ENCODE measurements at regions not wholly inside any gene's neighbourhood (a gene's known extent, or its start where the extent isn't known, plus 50 kb on each side); places are given as distances from the start of the nearest gene placed in this dataset.

DNA sequence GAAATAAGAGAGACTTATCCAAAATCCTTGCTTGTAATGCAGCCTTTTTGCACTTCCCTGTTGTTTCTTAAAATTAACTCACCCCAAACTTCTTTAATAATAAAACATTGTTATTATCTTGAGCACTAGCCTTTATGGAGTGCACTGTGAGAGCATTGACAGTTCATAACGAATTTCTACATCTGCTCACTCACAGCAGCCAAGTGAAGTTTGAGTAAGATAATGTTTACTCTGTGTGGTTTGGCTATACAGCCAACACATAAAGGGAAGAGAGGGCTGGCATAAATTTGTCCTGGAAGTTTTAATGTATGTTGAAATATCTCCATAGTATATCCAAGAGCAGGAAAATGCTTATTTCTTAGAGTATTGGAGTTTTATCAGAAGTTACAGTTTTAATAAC lies 227.9 kb downstream of the FRK start:
- H4K12ac ChIP-seq (ENCODE audit: low read depth, low read length): no peak overlapping the region
- no peaks in the 10 kb centered on the region for H3K36me3 ChIP-seq (ENCODE audit: control insufficient read depth in 1 of 2, insufficient read depth in 2 of 2, low read length in 2 of 2)
- H3K4me2 ChIP-seq (ENCODE audit: low read length): no peak overlapping the region
- no peak overlapping the region for H2BK5ac ChIP-seq (ENCODE audit: low read depth, low read length, poor library complexity)
- DNase-seq: no peak
- H3K79me1 ChIP-seq (ENCODE audit: low read length): no peaks in the 10 kb centered on the region
- H3K14ac ChIP-seq (ENCODE audit: low read length): no peak overlapping the region
- H2BK120ac ChIP-seq (ENCODE audit: insufficient read depth, low read length, poor library complexity): no peak overlapping the region
- no peak overlapping the region for H4K91ac ChIP-seq (ENCODE audit: low read depth, low read length)
- no peaks in the 10 kb centered on the region for H3K4me1 ChIP-seq (ENCODE audit: control insufficient read depth in 1 of 2, insufficient read depth in 2 of 2, low read length in 2 of 2)
- H4K8ac ChIP-seq (ENCODE audit: low read depth, low read length): no peak overlapping the region
- no peak overlapping the region for H3K9ac ChIP-seq (ENCODE audit: low read length)
- no peak overlapping the region for H3K4me3 ChIP-seq (ENCODE audit: low read depth, low read length)
- H2AFZ ChIP-seq (ENCODE audit: insufficient read depth, low read length, poor library complexity): no peak overlapping the region
- no peaks in the 10 kb centered on the region for H3K79me2 ChIP-seq (ENCODE audit: control insufficient read depth, insufficient read depth, low read length, poor library complexity)
- no peak overlapping the region for H3K27ac ChIP-seq (ENCODE audit: low read depth, low read length)
- no CpG with 5 or more reads among the region's 1 CpG for WGBS (ENCODE audit: extremely low coverage, insufficient coverage, insufficient read length)
- no peak overlapping the region for H3K18ac ChIP-seq (ENCODE audit: low read length)
- no peak overlapping the region for H2BK12ac ChIP-seq (ENCODE audit: low read length)
- no peak overlapping the region for H2AK5ac ChIP-seq (ENCODE audit: low read length)
- H3K23ac ChIP-seq (ENCODE audit: low read length): no peak overlapping the region
- no peaks in the 10 kb centered on the region for H3K27me3 ChIP-seq (ENCODE audit: insufficient read depth, low read length)
- no peaks in the 10 kb centered on the region for H3K9me3 ChIP-seq (ENCODE audit: insufficient read depth, low read depth, low read length)
- no peak overlapping the region for H3K4ac ChIP-seq (ENCODE audit: low read depth, low read length)

DNA sequence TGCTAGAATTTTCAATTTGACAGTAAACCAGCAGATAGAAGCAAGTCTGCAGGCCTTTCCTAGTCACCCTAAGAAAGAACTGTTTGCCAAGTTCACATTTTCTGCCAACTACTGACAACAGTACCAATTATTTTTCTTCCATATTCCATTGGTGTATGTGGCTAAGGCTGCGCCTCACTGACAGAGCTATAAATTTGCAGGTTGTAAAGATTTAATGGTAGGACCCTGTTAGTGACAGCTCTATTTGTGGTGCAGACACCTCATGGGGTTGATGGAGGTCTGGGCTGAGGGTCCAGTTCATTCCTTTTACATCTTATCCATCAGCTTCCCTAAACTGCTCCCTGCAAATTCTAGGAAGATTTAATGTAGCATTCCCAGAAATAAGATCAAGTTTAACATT lies 228.5 kb downstream of the FRK start:
- Histone ChIP-seq H3K27me3 (ENCODE audit: insufficient read depth, low read length) (no peaks in the 10 kb centered on the region), H2AK5ac (ENCODE audit: low read length) (no peak overlapping the region), H2AFZ (ENCODE audit: insufficient read depth, low read length, poor library complexity) (no peak overlapping the region), H3K18ac (ENCODE audit: low read length) (no peak overlapping the region), H4K12ac (ENCODE audit: low read depth, low read length) (no peak overlapping the region), H3K4me1 (ENCODE audit: control insufficient read depth in 1 of 2, insufficient read depth in 2 of 2, low read length in 2 of 2) (no peaks in the 10 kb centered on the region), H2BK12ac (ENCODE audit: low read length) (no peak overlapping the region), H3K79me1 (ENCODE audit: low read length) (no peaks in the 10 kb centered on the region), H3K27ac (ENCODE audit: low read depth, low read length) (no peak overlapping the region), H3K23ac (ENCODE audit: low read length) (no peak overlapping the region), H3K14ac (ENCODE audit: low read length) (no peak overlapping the region), H2BK120ac (ENCODE audit: insufficient read depth, low read length, poor library complexity) (no peak overlapping the region), H3K4me2 (ENCODE audit: low read length) (no peak overlapping the region), H3K36me3 (ENCODE audit: control insufficient read depth in 1 of 2, insufficient read depth in 2 of 2, low read length in 2 of 2) (no peaks in the 10 kb centered on the region), H2BK5ac (ENCODE audit: low read depth, low read length, poor library complexity) (no peak overlapping the region), H3K4me3 (ENCODE audit: low read depth, low read length) (no peak overlapping the region), H3K9ac (ENCODE audit: low read length) (no peak overlapping the region), H3K79me2 (ENCODE audit: control insufficient read depth, insufficient read depth, low read length, poor library complexity) (no peaks in the 10 kb centered on the region), H4K8ac (ENCODE audit: low read depth, low read length) (no peak overlapping the region), H3K9me3 (ENCODE audit: insufficient read depth, low read depth, low read length) (no peaks in the 10 kb centered on the region), H4K91ac (ENCODE audit: low read depth, low read length) (no peak overlapping the region), H3K4ac (ENCODE audit: low read depth, low read length) (no peak overlapping the region)
- no CpG with 5 or more reads among the region's 1 CpG for whole genome bisulfite sequencing (ENCODE audit: extremely low coverage, insufficient coverage, insufficient read length)
- DNase-seq: no peak

DNA sequence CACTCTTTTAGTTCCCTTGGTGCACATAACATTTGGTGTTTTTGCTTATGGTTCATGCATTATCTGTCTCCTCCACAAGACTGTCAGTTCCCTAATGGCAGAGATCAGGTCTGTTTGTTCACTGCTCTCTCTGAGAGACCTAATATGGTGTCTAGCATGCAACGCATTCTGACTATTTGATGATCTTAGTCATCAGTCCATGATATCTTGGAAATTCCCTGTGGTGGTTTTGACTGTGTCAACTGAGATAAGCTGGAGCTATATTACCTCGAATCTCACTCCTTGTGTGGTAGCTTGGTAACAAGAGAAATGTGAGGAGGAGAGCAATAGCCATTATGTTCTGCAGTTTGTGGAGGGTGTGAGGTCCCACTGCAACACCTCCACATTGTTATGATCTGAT lies 229.8 kb downstream of the FRK start:
- H4K12ac ChIP-seq (ENCODE audit: low read depth, low read length): no peak overlapping the region
- no peak for DNase-seq
- no peak overlapping the region for H3K9ac ChIP-seq (ENCODE audit: low read length)
- H3K14ac ChIP-seq (ENCODE audit: low read length): no peak overlapping the region
- H4K8ac ChIP-seq (ENCODE audit: low read depth, low read length): no peak overlapping the region
- no CpG with 5 or more reads among the region's 2 CpGs for WGBS (ENCODE audit: extremely low coverage, insufficient coverage, insufficient read length)
- no peak overlapping the region for H2BK12ac ChIP-seq (ENCODE audit: low read length)
- H3K27ac ChIP-seq (ENCODE audit: low read depth, low read length): no peak overlapping the region
- H3K79me2 ChIP-seq (ENCODE audit: control insufficient read depth, insufficient read depth, low read length, poor library complexity): no peaks in the 10 kb centered on the region
- H2AFZ ChIP-seq (ENCODE audit: insufficient read depth, low read length, poor library complexity): no peak overlapping the region
- no peak overlapping the region for H3K18ac ChIP-seq (ENCODE audit: low read length)
- H2AK5ac ChIP-seq (ENCODE audit: low read length): no peak overlapping the region
- no peaks in the 10 kb centered on the region for H3K4me1 ChIP-seq (ENCODE audit: control insufficient read depth in 1 of 2, insufficient read depth in 2 of 2, low read length in 2 of 2)
- no peak overlapping the region for H4K91ac ChIP-seq (ENCODE audit: low read depth, low read length)
- H2BK5ac ChIP-seq (ENCODE audit: low read depth, low read length, poor library complexity): no peak overlapping the region
- H3K36me3 ChIP-seq (ENCODE audit: control insufficient read depth in 1 of 2, insufficient read depth in 2 of 2, low read length in 2 of 2): no peaks in the 10 kb centered on the region
- H3K4me3 ChIP-seq (ENCODE audit: low read depth, low read length): no peak overlapping the region
- no peak overlapping the region for H3K4ac ChIP-seq (ENCODE audit: low read depth, low read length)
- H2BK120ac ChIP-seq (ENCODE audit: insufficient read depth, low read length, poor library complexity): no peak overlapping the region
- H3K9me3 ChIP-seq (ENCODE audit: insufficient read depth, low read depth, low read length): no peaks in the 10 kb centered on the region
- H3K79me1 ChIP-seq (ENCODE audit: low read length): no peaks in the 10 kb centered on the region
- no peak overlapping the region for H3K23ac ChIP-seq (ENCODE audit: low read length)
- H3K4me2 ChIP-seq (ENCODE audit: low read length): no peak overlapping the region
- H3K27me3 ChIP-seq (ENCODE audit: insufficient read depth, low read length): no peaks in the 10 kb centered on the region

DNA sequence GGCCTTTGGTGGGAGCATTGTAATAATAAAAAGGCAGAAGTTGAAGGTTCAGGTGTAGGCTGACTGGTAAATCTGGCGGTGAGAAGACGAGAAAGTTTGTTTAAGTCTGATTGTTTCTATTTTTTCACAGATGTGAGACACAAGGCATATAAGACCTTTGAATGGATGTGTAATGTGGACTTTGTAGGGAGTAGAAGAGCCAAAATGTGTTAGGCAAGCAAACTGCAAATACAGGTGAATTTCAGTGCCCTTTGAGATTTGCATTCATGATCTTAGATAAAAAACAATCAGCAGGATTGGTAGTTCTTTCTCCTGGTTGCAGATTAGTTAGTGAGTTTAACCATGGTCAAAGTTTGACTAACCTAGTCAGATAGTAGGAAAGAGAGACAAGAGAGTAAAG lies 238.9 kb downstream of the FRK start:
- no peaks in the 10 kb centered on the region for H3K79me1 ChIP-seq (ENCODE audit: low read length)
- H3K18ac ChIP-seq (ENCODE audit: low read length): no peak overlapping the region
- H4K8ac ChIP-seq (ENCODE audit: low read depth, low read length): no peak overlapping the region
- no peak overlapping the region for H3K14ac ChIP-seq (ENCODE audit: low read length)
- H3K4me1 ChIP-seq (ENCODE audit: control insufficient read depth in 1 of 2, insufficient read depth in 2 of 2, low read length in 2 of 2): no peaks in the 10 kb centered on the region
- no peaks in the 10 kb centered on the region for H3K27me3 ChIP-seq (ENCODE audit: insufficient read depth, low read length)
- no peak overlapping the region for H3K4me2 ChIP-seq (ENCODE audit: low read length)
- H2AFZ ChIP-seq (ENCODE audit: insufficient read depth, low read length, poor library complexity): no peak overlapping the region
- no peaks in the 10 kb centered on the region for H3K79me2 ChIP-seq (ENCODE audit: control insufficient read depth, insufficient read depth, low read length, poor library complexity)
- H4K12ac ChIP-seq (ENCODE audit: low read depth, low read length): no peak overlapping the region
- H2BK12ac ChIP-seq (ENCODE audit: low read length): no peak overlapping the region
- no peak overlapping the region for H3K9ac ChIP-seq (ENCODE audit: low read length)
- DNase-seq: no peak
- no peak overlapping the region for H3K23ac ChIP-seq (ENCODE audit: low read length)
- H2BK120ac ChIP-seq (ENCODE audit: insufficient read depth, low read length, poor library complexity): no peak overlapping the region
- no peak overlapping the region for H2BK5ac ChIP-seq (ENCODE audit: low read depth, low read length, poor library complexity)
- H3K4ac ChIP-seq (ENCODE audit: low read depth, low read length): no peak overlapping the region
- no peaks in the 10 kb centered on the region for H3K9me3 ChIP-seq (ENCODE audit: insufficient read depth, low read depth, low read length)
- no peak overlapping the region for H3K27ac ChIP-seq (ENCODE audit: low read depth, low read length)
- H2AK5ac ChIP-seq (ENCODE audit: low read length): no peak overlapping the region
- no peak overlapping the region for H3K4me3 ChIP-seq (ENCODE audit: low read depth, low read length)
- no peak overlapping the region for H4K91ac ChIP-seq (ENCODE audit: low read depth, low read length)
- no CpG with 5 or more reads among the region's 2 CpGs for WGBS (ENCODE audit: extremely low coverage, insufficient coverage, insufficient read length)
- H3K36me3 ChIP-seq (ENCODE audit: control insufficient read depth in 1 of 2, insufficient read depth in 2 of 2, low read length in 2 of 2): no peaks in the 10 kb centered on the region
